BJ (cell line): ENCODE measurements at regions not wholly inside any gene's neighbourhood (a gene's known extent, or its start where the extent isn't known, plus 50 kb on each side); places are given as distances from the start of the nearest gene placed in this dataset.

Source experiments
- CTCF ChIA-PET: fragments of 350-600 bp; formaldehyde crosslinking; extraction: SDS; loops from one replicate; lab custom pipeline; 2021; ENCODE audit warnings: antibody characterized with exemption, inconsistent platforms; lab: Yijun Ruan, JAX
- POLR2A ChIA-PET: fragments of 300-600 bp; sonication (Branson Sonifier 250); formaldehyde crosslinking; extraction: SDS; loops from one replicate; lab custom pipeline; 2021; ENCODE audit warnings: antibody characterized with exemption; lab: Charles Lee
- DNase-seq: peaks from one replicate; pipeline ENCODE4 v3.0.0-alpha.2; 2011; ENCODE audit warnings: low read depth
- H3K27me3 ChIP-seq: 2 replicates; pipeline ENCODE4 v1.6.0; 2011; ENCODE audit warnings: low read length; ENCODE audit not compliant: control insufficient read depth, insufficient read depth
- H3K36me3 ChIP-seq: 2 replicates; pipeline ENCODE4 v1.5.1; 2011; ENCODE audit warnings: low read length; ENCODE audit not compliant: control insufficient read depth, insufficient read depth
- H3K4me3 ChIP-seq: 2 replicates; pipeline ENCODE4 v1.5.1; 2011; ENCODE audit warnings: low read depth, mild to moderate bottlenecking, control low read depth, low read length
- TF ChIP-seq, protein P1 (sequence below): IDR thresholded peaks from 2 replicates; pipeline ENCODE4 v1.5.1; 2011; ENCODE audit warnings: low read depth, mild to moderate bottlenecking, control low read depth, inconsistent platforms, low read length, moderate library complexity; ENCODE audit not compliant: insufficient read depth

DNA sequence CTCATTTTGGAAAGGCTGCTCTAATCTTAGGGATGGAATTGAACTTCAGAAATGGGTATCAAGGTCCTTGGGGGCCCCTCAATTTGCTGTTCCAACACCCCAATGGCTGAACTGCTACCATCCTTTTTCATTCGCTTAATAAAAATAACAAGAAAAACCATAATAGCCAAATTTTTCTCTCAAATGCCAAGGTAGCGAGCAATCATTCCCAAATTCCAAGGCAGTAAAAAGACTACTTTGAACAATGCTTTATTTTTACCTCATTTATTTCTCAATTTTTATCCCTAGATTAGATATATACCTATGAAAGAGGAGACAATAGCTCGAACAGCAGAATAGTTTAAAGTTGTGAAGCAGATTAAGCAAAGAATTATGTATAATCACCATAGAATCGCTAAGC is 323.4 kb upstream of the SLC7A11 start:
- no peak for DNase-seq
- TF ChIP-seq, protein P1, sequence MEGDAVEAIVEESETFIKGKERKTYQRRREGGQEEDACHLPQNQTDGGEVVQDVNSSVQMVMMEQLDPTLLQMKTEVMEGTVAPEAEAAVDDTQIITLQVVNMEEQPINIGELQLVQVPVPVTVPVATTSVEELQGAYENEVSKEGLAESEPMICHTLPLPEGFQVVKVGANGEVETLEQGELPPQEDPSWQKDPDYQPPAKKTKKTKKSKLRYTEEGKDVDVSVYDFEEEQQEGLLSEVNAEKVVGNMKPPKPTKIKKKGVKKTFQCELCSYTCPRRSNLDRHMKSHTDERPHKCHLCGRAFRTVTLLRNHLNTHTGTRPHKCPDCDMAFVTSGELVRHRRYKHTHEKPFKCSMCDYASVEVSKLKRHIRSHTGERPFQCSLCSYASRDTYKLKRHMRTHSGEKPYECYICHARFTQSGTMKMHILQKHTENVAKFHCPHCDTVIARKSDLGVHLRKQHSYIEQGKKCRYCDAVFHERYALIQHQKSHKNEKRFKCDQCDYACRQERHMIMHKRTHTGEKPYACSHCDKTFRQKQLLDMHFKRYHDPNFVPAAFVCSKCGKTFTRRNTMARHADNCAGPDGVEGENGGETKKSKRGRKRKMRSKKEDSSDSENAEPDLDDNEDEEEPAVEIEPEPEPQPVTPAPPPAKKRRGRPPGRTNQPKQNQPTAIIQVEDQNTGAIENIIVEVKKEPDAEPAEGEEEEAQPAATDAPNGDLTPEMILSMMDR = no peak
- H3K36me3 ChIP-seq = no peaks in the 10 kb centered on the region
- no peaks in the 10 kb centered on the region for H3K27me3 ChIP-seq
- ChIA-PET CTCF (no interaction called here), POLR2A (no interaction called here)
- H3K4me3 ChIP-seq = no peak overlapping the region

DNA sequence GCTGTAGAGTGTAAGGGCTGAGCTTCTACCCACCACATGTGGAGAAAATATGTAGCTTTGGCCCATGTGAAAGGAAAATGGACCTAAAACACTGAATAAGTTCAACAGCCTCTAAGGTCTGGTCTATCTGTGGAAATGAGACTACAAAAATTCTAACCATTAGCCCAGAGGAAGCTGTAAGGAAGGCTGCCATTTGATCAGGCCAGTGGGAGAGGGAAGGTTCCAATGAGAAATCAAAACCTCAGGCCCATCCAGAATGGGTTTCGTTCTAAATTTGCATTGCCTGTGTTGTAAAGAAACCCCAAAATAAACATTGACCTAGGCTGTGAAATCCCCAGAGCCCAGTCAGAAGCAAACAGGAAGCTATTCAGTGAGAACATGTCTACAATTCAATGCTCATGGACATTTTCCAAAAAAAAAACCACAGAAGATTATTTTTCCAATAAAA is 320.4 kb upstream of the SLC7A11 start:
- H3K27me3 ChIP-seq = no peaks in the 10 kb centered on the region
- ChIA-PET POLR2A (no interaction called here), CTCF (no interaction called here)
- TF ChIP-seq, protein P1 = no peak
- no peak for DNase-seq
- no peaks in the 10 kb centered on the region for H3K36me3 ChIP-seq
- no peak overlapping the region for H3K4me3 ChIP-seq

DNA sequence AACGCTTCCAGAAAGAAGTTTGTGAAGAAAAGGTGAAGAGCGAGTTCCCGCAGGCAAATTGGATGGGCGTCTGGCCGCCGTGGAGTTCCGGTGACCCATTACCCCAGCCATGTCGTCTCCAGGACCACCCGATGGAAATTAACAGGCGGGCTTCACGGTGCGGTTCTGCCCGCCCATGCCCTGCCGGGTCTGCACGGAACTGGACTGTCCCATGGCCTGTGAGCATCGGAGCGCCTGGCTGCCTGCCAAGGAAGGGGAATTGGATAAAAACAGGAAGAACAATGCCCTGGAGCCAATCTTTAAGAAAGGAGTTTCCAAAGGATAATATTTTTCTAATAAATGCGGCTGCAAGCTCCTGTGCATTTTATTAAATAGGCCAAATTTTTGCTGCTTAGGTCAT is 319.8 kb upstream of the SLC7A11 start:
- DNase-seq = no peak
- Histone ChIP-seq H3K36me3 (no peaks in the 10 kb centered on the region), H3K4me3 (no peak overlapping the region), H3K27me3 (no peaks in the 10 kb centered on the region)
- CTCF ChIA-PET = no interaction called here
- POLR2A ChIA-PET = no interaction called here
- TF ChIP-seq, protein P1 = no peak

DNA sequence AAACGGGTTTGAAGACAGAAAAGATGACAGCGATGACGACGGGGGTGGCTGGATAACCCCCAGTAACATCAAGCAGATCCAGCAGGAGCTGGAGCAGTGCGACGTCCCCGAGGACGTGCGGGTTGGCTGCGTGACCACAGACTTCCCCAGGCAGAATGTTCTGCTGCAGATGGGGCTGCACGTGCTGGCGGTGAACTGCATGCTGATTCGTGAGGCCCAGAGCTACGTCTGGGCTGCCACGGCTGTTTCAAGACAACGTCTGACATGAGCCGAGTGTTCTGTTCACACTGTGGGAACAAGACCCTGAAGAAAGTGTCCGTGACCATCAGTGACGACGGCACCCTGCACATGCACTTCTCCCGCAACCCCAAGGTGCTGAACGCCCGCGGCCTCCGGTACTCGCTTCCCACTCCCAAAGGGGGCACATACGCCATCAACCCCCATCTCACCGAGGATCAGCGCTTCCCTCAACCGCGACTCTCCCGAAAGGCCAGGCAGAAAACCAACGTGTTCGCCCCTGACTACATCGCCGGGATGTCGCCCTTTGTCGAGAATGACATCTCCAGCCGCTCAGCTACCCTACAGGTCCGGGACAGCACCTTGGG is 319.2 kb upstream of the SLC7A11 start:
- H3K36me3 ChIP-seq = no peaks in the 10 kb centered on the region
- ChIA-PET CTCF (no interaction called here), POLR2A (no interaction called here)
- no peak for DNase-seq
- H3K27me3 ChIP-seq = no peaks in the 10 kb centered on the region
- H3K4me3 ChIP-seq = no peak overlapping the region
- TF ChIP-seq, protein P1 = no peak

DNA sequence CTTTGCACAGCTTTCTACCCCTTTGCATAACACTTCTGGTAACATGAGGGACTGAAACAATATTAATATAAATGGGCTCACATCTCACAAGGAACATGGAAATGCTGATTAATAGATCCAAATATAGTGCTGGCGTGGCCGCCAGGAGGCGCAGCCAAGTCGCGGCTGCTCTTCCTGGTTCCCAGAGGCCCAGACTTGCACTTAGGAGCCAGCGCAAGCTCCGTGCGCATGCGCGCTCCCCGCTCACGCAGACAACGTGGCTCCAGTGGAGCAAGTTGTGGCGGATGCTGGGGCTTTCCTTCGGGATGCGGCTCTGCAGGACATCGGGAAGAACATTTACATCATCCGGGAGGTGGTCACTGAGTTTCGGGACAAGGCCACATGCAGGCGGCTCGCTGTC is 318.3 kb upstream of the SLC7A11 start:
- H3K4me3 ChIP-seq = no peak overlapping the region
- TF ChIP-seq, protein P1 = no peak
- H3K36me3 ChIP-seq = no peaks in the 10 kb centered on the region
- DNase-seq = no peak
- POLR2A ChIA-PET = no interaction called here
- CTCF ChIA-PET = interaction anchor here (1.1 kb wide), 1 partner anchor 18 kb away, joined by 3 read pairs; no protein-coding TSS in a partner anchor
- no peaks in the 10 kb centered on the region for H3K27me3 ChIP-seq
